Prostate gland (tissue), 2 donors: ENCODE measurements at regions not wholly inside any gene's neighbourhood (a gene's known extent, or its start where the extent isn't known, plus 50 kb on each side); places are given as distances from the start of the nearest gene placed in this dataset.

Experiments used
- POLR2A ChIP-seq: fragments of 450-650 bp; IDR thresholded peaks from one replicate; pipeline ENCODE4 v1.6.1; 2016; ENCODE audit warnings: antibody characterized with exemption, mild to moderate bottlenecking
- POLR2AphosphoS5 ChIP-seq: sonication (generic); formaldehyde crosslinking; IDR thresholded peaks from one replicate; pipeline ENCODE4 v1.6.1; 2017; ENCODE audit warnings: antibody characterized with exemption
- TF ChIP-seq, protein P1 (sequence below), 4 experiments: fragments of 200-600 bp in 2 of 4; fragments of 450-650 bp in 2 of 4; sonication (generic) in 2 of 4; IDR thresholded peaks; 1 replicate in 3 of 4; 2 replicates in 1 of 4; pipeline ENCODE4 v1.5.1; 2016 to 2019; ENCODE audit warnings: antibody characterized with exemption in 4 of 4, mild to moderate bottlenecking in 2 of 4, moderate library complexity in 2 of 4

DNA sequence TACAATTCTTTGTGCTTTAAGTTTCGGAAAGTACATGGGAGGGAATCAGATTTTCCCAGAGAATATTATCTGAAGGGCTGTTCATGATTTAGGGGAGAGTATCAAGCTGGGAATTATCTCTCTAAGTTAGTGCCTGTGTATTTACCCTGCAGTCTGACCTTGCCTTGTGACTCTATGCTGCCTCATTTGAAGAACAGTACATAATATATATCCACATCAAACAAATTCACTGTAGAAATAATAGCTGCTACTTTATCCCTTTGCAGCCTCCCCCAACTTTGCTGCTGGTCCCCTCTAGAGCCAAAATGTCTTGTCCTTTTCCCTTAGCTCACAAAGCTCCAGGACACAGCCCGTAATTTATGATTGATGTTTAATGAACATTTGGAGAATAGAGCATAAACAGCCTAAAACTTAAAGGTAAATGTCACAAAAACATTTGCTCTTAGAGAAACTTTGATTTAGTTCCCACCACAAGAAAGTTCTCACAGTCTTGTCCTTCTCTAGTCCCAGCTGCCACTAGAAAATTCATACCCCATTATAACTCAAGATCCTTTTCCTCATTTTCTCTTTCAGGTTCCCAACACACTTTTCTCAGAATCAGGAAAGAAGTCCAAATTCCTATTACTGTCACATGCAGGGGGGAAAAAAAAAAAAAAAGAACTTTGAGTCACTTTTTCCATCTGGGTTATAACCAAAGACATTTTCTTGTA, 1009.6 kb downstream of the FLRT2 start:
- TF ChIP-seq, protein P1, sequence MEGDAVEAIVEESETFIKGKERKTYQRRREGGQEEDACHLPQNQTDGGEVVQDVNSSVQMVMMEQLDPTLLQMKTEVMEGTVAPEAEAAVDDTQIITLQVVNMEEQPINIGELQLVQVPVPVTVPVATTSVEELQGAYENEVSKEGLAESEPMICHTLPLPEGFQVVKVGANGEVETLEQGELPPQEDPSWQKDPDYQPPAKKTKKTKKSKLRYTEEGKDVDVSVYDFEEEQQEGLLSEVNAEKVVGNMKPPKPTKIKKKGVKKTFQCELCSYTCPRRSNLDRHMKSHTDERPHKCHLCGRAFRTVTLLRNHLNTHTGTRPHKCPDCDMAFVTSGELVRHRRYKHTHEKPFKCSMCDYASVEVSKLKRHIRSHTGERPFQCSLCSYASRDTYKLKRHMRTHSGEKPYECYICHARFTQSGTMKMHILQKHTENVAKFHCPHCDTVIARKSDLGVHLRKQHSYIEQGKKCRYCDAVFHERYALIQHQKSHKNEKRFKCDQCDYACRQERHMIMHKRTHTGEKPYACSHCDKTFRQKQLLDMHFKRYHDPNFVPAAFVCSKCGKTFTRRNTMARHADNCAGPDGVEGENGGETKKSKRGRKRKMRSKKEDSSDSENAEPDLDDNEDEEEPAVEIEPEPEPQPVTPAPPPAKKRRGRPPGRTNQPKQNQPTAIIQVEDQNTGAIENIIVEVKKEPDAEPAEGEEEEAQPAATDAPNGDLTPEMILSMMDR (IDR thresholded peaks at IDR 0.05): no peak
- TF ChIP-seq POLR2A: no peak
- no peak for TF ChIP-seq POLR2AphosphoS5
